Panc1 (cell line): ENCODE measurements at regions not wholly inside any gene's neighbourhood (a gene's known extent, or its start where the extent isn't known, plus 50 kb on each side); places are given as distances from the start of the nearest gene placed in this dataset.

ENCODE experiments used
- POLR2AphosphoS5 ChIP-seq: IDR thresholded peaks from 2 replicates; pipeline ENCODE4 v1.6.1; 2012; ENCODE audit warnings: mild to moderate bottlenecking, low read depth, low read length, moderate library complexity
- TF ChIP-seq, protein P1 (sequence below): fragments of 450-650 bp; IDR thresholded peaks from 2 replicates; pipeline ENCODE4 v1.5.1; 2017; ENCODE audit warnings: mild to moderate bottlenecking

DNA sequence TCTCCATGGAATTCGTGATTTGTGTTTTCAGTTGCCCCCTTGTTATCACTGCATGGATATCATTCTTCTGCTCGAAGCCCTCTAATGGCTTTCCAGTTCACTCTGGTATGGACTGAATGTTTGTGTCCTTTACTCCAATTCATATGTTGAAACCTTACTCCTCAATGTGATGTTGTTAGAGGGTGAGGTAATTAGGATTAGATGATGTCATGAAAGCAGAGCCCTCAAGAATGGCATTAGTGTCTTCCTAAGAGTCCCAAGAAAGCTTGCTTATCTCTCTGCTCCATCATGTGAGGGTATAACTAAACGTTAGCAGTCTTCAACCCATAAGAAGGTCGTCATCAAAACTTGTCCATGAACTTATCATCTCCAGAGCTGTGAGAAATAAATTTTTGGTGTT, 1626.3 kb upstream of the MIR17HG start:
- TF ChIP-seq POLR2AphosphoS5, result no peak
- TF ChIP-seq, protein P1, sequence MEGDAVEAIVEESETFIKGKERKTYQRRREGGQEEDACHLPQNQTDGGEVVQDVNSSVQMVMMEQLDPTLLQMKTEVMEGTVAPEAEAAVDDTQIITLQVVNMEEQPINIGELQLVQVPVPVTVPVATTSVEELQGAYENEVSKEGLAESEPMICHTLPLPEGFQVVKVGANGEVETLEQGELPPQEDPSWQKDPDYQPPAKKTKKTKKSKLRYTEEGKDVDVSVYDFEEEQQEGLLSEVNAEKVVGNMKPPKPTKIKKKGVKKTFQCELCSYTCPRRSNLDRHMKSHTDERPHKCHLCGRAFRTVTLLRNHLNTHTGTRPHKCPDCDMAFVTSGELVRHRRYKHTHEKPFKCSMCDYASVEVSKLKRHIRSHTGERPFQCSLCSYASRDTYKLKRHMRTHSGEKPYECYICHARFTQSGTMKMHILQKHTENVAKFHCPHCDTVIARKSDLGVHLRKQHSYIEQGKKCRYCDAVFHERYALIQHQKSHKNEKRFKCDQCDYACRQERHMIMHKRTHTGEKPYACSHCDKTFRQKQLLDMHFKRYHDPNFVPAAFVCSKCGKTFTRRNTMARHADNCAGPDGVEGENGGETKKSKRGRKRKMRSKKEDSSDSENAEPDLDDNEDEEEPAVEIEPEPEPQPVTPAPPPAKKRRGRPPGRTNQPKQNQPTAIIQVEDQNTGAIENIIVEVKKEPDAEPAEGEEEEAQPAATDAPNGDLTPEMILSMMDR, result no peak
